MM.1S (cell line): ENCODE measurements at regions not wholly inside any gene's neighbourhood (a gene's known extent, or its start where the extent isn't known, plus 50 kb on each side); places are given as distances from the start of the nearest gene placed in this dataset.

ENCODE experiments used
- EZH2 ChIP-seq: fragments of 300-600 bp; sonication (generic); optimal IDR thresholded peaks from 2 replicates; pipeline ENCODE3; 2017; ENCODE audit warnings: low read depth, mild to moderate bottlenecking, antibody characterized with exemption, low read length, mixed read lengths
- TF ChIP-seq, protein P1 (sequence below): fragments of 300-600 bp; sonication (generic); IDR thresholded peaks from 2 replicates; pipeline ENCODE4 v1.5.1; 2016; ENCODE audit warnings: antibody characterized with exemption, low read length, mixed read lengths

DNA sequence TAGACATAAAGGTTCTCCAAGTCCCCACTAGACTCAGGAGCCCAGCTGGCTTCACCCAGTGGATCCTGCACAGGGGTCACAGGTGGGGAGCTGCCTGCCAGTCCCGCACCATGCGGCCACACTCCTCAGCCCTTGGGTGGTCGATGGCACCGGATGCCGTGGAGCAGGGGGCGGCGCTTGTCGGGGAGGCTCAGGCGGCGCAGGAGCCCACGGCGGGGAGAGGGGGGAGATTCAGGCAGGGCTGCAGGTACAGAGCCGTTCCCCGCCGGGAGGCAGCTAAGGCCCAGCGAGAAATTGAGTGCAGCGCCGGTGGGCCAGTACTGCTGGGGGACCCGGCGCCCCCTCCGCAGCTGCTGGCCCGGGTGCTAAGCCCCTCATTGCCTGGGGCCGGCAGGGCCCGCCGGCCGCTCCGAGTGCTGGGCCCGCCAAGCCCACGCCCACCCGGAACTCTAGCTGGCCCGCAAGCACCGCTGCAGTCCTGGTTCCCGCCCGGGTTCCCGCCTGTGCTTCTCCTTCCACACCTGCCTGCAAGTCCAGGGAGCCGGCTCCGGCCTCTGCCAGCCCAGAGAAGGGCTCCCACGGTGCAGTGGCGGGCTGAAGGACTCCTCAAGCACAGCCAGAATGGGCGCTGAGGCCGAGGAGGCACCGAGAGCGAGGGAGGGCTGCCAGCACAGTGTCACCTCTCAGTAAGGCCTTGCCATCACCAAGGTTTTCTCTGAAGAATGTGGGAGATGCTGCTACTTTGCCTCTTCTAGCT lies 58.4 kb upstream of the PPP1R12A start:
- TF ChIP-seq, protein P1, sequence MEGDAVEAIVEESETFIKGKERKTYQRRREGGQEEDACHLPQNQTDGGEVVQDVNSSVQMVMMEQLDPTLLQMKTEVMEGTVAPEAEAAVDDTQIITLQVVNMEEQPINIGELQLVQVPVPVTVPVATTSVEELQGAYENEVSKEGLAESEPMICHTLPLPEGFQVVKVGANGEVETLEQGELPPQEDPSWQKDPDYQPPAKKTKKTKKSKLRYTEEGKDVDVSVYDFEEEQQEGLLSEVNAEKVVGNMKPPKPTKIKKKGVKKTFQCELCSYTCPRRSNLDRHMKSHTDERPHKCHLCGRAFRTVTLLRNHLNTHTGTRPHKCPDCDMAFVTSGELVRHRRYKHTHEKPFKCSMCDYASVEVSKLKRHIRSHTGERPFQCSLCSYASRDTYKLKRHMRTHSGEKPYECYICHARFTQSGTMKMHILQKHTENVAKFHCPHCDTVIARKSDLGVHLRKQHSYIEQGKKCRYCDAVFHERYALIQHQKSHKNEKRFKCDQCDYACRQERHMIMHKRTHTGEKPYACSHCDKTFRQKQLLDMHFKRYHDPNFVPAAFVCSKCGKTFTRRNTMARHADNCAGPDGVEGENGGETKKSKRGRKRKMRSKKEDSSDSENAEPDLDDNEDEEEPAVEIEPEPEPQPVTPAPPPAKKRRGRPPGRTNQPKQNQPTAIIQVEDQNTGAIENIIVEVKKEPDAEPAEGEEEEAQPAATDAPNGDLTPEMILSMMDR = no peak
- no peak for TF ChIP-seq EZH2
